ENCODE measurements at regions not wholly inside any gene's neighbourhood (a gene's known extent, or its start where the extent isn't known, plus 50 kb on each side); places are given as distances from the start of the nearest gene placed in this dataset.

DNA sequence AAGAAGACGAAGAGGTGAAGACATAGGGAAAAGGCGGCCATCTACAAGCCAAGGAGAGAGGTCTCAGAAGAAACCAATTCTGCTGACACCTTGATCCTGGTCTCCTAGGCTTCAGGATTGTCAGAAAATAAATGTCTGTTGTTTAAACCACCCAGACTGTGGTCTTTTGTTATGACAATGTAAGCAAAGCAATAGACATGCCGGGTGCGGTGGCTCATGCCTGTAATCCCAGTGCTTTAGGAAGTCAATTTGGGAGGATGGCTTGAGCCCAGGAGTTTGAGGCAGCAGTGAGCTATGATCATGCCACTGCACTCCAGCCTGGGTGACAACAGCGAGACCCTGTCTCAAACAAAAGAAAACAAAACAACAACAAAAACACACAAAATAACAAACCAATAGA is 64.4 kb downstream of the HAPSTR1 start:
- TF ChIP-seq, protein P1, sequence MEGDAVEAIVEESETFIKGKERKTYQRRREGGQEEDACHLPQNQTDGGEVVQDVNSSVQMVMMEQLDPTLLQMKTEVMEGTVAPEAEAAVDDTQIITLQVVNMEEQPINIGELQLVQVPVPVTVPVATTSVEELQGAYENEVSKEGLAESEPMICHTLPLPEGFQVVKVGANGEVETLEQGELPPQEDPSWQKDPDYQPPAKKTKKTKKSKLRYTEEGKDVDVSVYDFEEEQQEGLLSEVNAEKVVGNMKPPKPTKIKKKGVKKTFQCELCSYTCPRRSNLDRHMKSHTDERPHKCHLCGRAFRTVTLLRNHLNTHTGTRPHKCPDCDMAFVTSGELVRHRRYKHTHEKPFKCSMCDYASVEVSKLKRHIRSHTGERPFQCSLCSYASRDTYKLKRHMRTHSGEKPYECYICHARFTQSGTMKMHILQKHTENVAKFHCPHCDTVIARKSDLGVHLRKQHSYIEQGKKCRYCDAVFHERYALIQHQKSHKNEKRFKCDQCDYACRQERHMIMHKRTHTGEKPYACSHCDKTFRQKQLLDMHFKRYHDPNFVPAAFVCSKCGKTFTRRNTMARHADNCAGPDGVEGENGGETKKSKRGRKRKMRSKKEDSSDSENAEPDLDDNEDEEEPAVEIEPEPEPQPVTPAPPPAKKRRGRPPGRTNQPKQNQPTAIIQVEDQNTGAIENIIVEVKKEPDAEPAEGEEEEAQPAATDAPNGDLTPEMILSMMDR (IDR thresholded peaks at IDR 0.05; ENCODE audit: insufficient read depth, low read depth, low read length): no peak
- TF ChIP-seq EZH2 (IDR thresholded peaks at IDR 0.05; ENCODE audit: insufficient read depth, low read length): no peak
